Ovary (tissue), 7 donors: ENCODE measurements at regions not wholly inside any gene's neighbourhood (a gene's known extent, or its start where the extent isn't known, plus 50 kb on each side); places are given as distances from the start of the nearest gene placed in this dataset.
"Not testable (repeated sequence)": the region's sequence is repeated elsewhere in the genome, so short reads cannot be mapped to it uniquely, and the experiment has no call there.

ENCODE experiments used
- DNase-seq, 5 donors: peaks; one replicate each; pipeline ENCODE4 v3.0.0-alpha.2; 2019 to 2020
- H3K27ac ChIP-seq, 2 donors: fragments of 200-600 bp; one replicate each; pipeline versions ENCODE4 v1.5.1 to v1.8.0; 2019 to 2022
- H3K27me3 ChIP-seq: fragments of 200-600 bp; one replicate; pipeline ENCODE4 v1.8.0; 2022
- H3K36me3 ChIP-seq: fragments of 200-600 bp; sonication (generic); one replicate; pipeline ENCODE4 v1.5.1; 2019
- H3K4me1 ChIP-seq: one replicate; pipeline ENCODE4 v1.8.1; 2013; ENCODE audit warnings: mild to moderate bottlenecking, moderate library complexity; ENCODE audit not compliant: insufficient read depth
- H3K4me3 ChIP-seq: fragments of 200-600 bp; sonication (generic); one replicate; pipeline ENCODE4 v1.5.1; 2017
- H3K9me3 ChIP-seq, 2 donors: fragments of 200-600 bp in 1 of 2; sonication (generic) in 1 of 2; one replicate each; pipeline versions ENCODE4 v1.5.1 to v1.8.1; 2013 to 2019; ENCODE audit warnings: mild to moderate bottlenecking in 1 of 2, moderate library complexity in 1 of 2
- EP300 ChIP-seq: sonication (generic); formaldehyde crosslinking; IDR thresholded peaks from one replicate; pipeline ENCODE4 v1.6.1; 2017; ENCODE audit warnings: antibody characterized with exemption
- POLR2A ChIP-seq: fragments of 450-650 bp; IDR thresholded peaks from one replicate; pipeline ENCODE4 v1.6.1; 2017; ENCODE audit warnings: antibody characterized with exemption, mild to moderate bottlenecking, moderate library complexity
- WGBS, 3 donors: extraction: QIAGEN DNeasy Blood & Tissue Kit in 1 of 3; methylation state at CpG; one replicate each; pipeline versions ENCODE4 v1.1.5 to v1.1.7; 2013 to 2017; 5-methylcytosine and 5-hydroxymethylcytosine counted together
- intact Hi-C, 4 donors: fragments of 100-400 bp; cut with DNase I; formaldehyde crosslinking; loops; one replicate each; pipeline versions ENCODE4 v1.11.0 to v1.15.1; 2022 to 2023
- TF ChIP-seq, protein P1 (sequence below), 3 donors: fragments of 450-650 bp in 2 of 3; fragments of 200-600 bp in 1 of 3; IDR thresholded peaks; one replicate each; pipeline versions ENCODE4 v1.5.1 to v1.8.0; 2016 to 2022; ENCODE audit warnings: antibody characterized with exemption in 3 of 3, mild to moderate bottlenecking in 1 of 3
- donor health status: DM: no; HTN: no; CAD: no; lungs with moderate emphysema.
- donor health status: DM: no; HTN: no; CAD: no.
- donor health status: Bipolar disorder and iron deficiency.
- donor health status: DM: no; HTN: no; CAD: no.
- donor health status: DM: yes; HTN: yes; CAD: no.

- Histone ChIP-seq H3K9me3 (no peaks in the 10 kb centered on the region), H3K27me3 (no peaks in the 10 kb centered on the region), H3K4me1 (no peaks in the 10 kb centered on the region), H3K36me3 (no peaks in the 10 kb centered on the region), H3K27ac (no peak overlapping the region), H3K4me3 (no peak overlapping the region)
- 90 to 98% (median 94%) methylated on average over 17 of the region's 17 CpGs for WGBS, 3 donors
- TF ChIP-seq POLR2A (no peak), EP300 (no peak)
- TF ChIP-seq, protein P1, sequence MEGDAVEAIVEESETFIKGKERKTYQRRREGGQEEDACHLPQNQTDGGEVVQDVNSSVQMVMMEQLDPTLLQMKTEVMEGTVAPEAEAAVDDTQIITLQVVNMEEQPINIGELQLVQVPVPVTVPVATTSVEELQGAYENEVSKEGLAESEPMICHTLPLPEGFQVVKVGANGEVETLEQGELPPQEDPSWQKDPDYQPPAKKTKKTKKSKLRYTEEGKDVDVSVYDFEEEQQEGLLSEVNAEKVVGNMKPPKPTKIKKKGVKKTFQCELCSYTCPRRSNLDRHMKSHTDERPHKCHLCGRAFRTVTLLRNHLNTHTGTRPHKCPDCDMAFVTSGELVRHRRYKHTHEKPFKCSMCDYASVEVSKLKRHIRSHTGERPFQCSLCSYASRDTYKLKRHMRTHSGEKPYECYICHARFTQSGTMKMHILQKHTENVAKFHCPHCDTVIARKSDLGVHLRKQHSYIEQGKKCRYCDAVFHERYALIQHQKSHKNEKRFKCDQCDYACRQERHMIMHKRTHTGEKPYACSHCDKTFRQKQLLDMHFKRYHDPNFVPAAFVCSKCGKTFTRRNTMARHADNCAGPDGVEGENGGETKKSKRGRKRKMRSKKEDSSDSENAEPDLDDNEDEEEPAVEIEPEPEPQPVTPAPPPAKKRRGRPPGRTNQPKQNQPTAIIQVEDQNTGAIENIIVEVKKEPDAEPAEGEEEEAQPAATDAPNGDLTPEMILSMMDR (IDR thresholded peaks at IDR 0.05) = no peak
- intact Hi-C loops = no loop called here
- DNase-seq = no peak
Measured at GRCh38 chr3:163552659-163552966, 1525.7 kb downstream of the SI start.

- H3K9me3 ChIP-seq, H3K27ac ChIP-seq, H3K36me3 ChIP-seq, H3K27me3 ChIP-seq, H3K4me3 ChIP-seq, DNase-seq, H3K4me1 ChIP-seq, intact Hi-C loops: not testable (repeated sequence)
- 88 to 93% (median 93%) methylated on average over 25 to 37 of the region's 37 CpGs for WGBS, 3 donors
Measured at GRCh38 chr3:163551915-163552658, 1526.2 kb downstream of the SI start.

DNA sequence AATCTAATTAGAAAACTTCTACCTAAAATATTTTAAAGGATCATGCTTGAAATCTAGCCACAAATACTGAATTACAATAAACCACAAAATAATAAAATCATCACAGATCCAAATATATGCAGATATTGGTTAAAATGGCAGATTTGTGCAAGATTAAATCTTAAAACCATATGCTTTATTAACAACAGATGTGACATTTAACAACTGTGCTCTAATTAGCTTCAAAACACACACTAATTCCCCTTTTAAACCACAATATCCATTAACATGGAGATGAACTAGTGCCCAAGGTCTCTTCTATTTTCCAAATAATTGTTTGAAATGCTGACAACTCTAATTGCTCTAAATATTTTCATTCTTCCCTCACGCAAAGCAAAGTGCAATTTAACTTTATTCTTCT is 1530.3 kb downstream of the SI start:
- H3K9me3 ChIP-seq = no peaks in the 10 kb centered on the region
- no peak for DNase-seq
- H3K4me1 ChIP-seq = no peaks in the 10 kb centered on the region
- H3K36me3 ChIP-seq = no peaks in the 10 kb centered on the region
- TF ChIP-seq, protein P1 (IDR thresholded peaks at IDR 0.05) = no peak
- TF ChIP-seq EP300 = no peak
- TF ChIP-seq POLR2A = no peak
- H3K4me3 ChIP-seq = no peak overlapping the region
- 9 to 25% (median 13%) methylated on average over 1 of the region's 1 CpG for WGBS, 3 donors
- no peaks in the 10 kb centered on the region for H3K27me3 ChIP-seq
- no peak overlapping the region for H3K27ac ChIP-seq
- intact Hi-C loops = no loop called here

- intact Hi-C loops = no loop called here
- DNase-seq = no peak
- TF ChIP-seq POLR2A (no peak), EP300 (no peak)
- TF ChIP-seq, protein P1 (IDR thresholded peaks at IDR 0.05) = no peak
- 62 to 74% (median 66%) methylated on average over 3 of the region's 3 CpGs for WGBS, 3 donors
- Histone ChIP-seq H3K36me3 (no peaks in the 10 kb centered on the region), H3K4me3 (no peak overlapping the region), H3K27ac (no peak overlapping the region), H3K9me3 (no peaks in the 10 kb centered on the region), H3K4me1 (no peaks in the 10 kb centered on the region), H3K27me3 (no peaks in the 10 kb centered on the region)
Measured at GRCh38 chr3:163547014-163547685, 1531.1 kb downstream of the SI start.

GRCh38 chr3:163543662-163544061 is 1534.6 kb downstream of the SI start:
- no peak for TF ChIP-seq POLR2A
- TF ChIP-seq, protein P1 (IDR thresholded peaks at IDR 0.05) = no peak
- no peak for TF ChIP-seq EP300
- intact Hi-C loops = no loop called here
- Histone ChIP-seq H3K4me1 (no peaks in the 10 kb centered on the region), H3K9me3 (no peaks in the 10 kb centered on the region), H3K4me3 (no peak overlapping the region), H3K27ac (no peak overlapping the region), H3K27me3 (no peaks in the 10 kb centered on the region), H3K36me3 (no peaks in the 10 kb centered on the region)
- 50 to 56% (median 54%) methylated on average over 2 of the region's 2 CpGs for WGBS, 3 donors
- DNase-seq = no peak
